HG03558 (cell line): ENCODE measurements at regions not wholly inside any gene's neighbourhood (a gene's known extent, or its start where the extent isn't known, plus 50 kb on each side); places are given as distances from the start of the nearest gene placed in this dataset.
"Not testable (repeated sequence)": the region's sequence is repeated elsewhere in the genome, so short reads cannot be mapped to it uniquely, and the experiment has no call there.

Experiments
- ATAC-seq: cut with Tn5 transposase; IDR thresholded peaks from one replicate; pipeline ENCODE4 v1.9.1; 2021; ENCODE audit warnings: moderate number of reproducible peaks; ENCODE audit not compliant: unreplicated experiment; ENCODE audit errors: extremely low read depth

DNA sequence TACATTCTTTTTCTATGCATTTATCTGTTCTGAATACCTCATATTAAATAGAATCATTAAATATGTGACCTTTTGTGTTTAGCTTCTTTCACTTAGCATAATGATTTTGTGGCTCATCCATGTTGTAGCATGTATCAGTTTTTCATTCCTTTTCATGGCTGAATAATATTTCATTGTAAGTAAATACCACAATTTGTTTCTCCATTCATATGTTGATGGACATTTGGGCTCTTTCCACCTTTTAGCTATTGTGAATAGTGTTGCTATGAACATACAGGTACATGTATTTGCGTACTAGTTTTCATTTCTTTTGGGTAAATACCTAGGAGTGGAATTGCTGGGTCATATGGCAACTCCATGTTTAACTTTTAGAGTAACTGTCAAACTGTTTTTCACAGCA is 85.1 kb downstream of the GNL3L start:
- no peak for ATAC-seq

DNA sequence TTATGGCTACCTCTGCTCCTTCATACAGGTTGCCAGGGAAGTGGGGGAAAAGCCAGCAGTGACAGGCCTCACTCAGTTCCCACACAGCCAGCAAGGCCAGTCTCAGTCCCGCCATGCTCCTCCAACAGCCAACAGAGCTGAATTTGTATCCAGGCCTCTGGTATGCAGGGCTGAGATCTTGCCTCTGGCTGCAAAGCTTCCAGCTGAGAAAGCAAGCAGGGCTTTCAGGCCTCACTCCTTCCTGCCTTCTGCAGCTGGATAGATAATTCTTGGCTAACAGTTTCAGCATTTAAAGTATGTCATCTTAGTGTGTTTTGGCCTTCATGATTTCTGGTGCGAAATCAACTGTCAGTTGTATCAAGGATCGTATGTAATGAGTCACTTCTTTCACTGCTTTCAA is 103.6 kb downstream of the GNL3L start:
- ATAC-seq: no peak

DNA sequence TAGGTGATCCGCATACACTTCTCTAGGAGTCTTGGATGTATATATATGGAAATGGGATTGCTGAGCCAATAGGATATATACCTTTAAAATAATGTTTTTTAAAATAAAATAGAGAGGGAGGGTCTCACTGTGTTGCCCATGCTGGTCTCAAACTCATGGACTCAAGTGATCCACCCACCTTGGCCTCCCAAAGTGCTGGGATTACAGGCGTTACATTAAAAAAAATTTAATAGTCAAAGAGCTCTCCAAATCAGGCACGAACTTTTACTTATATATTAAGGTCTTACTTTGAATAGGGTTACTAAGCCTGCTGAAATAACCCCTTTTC is 109.0 kb downstream of the GNL3L start:
- no peak for ATAC-seq

DNA sequence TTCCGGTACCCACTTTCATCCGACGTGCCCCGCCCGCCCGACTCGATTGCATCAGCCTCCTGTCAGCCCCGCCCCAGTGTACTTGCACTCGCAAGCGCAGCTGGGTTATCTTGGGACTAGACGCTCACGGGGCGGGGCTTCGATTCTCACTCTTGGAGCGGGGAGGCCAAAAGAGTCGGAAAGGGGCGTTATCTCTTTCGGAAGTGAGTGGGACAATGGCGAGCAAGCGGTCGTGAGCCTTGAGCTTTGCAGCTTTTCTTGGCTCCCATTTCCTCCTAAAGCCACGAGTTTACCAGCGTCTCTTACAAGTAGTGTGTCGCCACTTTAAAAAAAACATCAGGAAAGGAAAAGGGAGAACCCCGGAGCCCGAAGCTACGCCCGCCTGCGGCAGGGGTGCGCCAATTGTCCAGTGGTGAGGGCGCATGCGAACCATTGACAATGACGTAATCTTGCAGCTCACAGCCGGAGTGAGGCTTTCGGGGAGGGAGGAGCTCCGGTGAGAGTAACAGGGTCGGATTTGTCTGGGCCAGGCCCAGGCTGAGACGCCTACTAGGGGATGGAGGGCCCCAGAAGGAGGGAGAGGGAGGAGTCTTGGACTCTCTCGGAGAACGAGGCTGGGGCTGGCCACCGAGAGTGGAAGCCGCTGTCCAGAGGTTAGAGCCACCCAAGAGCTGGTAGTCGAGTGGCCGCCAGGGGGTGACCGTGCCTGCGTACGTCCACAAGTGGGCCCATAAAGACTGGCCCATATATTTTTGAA is 109.5 kb downstream of the GNL3L start:
- ATAC-seq: peak; percentile 92

DNA sequence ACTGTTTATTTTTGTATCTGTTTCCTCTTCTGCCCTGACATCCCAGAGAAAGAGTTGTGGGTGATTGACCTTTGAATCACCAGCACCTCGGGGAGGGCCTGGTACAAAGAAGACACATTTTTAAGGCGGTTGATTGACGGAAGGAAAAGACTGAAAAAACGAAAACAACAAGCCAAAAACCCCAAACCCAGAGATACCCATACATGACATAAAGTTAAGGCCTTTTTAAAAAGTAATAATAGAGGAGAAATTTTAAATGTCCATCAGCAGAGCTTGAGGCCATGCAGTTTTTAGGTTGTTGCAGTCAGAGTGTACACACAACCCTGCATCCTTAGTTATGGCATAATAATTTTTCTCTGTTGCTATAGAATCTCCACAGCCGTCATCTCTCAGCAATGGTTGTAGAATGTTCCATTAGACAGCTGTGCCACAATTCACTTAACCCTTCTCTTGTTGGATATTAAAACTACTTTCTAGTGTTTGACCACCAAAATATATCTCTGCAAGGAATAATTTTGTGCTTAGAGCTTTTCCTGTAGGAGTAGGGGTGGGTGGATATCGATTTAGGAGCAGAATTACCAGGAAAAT is 110.2 kb downstream of the GNL3L start:
- no peak for ATAC-seq

DNA sequence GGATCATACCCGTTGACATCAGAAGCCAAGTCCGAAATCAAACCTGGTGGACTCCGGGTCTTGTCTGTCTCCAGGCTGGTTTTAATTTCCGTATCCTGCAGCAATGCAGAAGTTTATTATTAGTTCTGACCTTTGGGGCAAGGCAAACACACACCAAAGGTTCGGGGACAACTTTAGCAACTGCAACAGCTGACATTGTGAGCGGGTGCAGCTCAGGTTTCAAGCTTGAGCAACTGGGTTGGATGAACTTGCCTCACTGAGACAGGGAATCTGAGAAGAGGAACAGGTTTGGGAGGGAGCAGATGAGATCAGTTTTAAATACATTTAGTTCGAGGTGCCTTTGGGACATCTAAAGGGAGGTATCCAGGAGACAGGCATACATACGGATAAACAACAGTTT is 110.7 kb downstream of the GNL3L start:
- ATAC-seq: no peak

DNA sequence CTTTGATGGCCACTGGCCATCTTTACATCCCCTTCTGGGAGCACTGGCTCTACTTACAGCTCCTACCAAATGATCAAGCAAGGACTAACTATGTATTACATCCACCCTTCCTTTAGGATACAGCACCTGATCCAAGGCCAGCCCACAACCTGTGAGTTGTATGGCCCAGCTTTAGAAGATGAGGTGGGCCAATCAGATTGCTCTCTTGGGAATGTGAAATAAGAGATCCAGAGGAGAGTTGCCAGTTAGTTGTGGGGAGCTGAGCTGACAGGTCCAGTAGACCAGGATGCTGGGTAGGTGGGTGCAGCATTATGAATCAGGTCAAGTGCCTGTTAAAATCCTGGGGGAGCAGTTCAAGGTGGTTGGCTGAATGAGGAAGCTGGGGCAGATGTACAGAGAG is 111.5 kb downstream of the GNL3L start:
- no peak for ATAC-seq

DNA sequence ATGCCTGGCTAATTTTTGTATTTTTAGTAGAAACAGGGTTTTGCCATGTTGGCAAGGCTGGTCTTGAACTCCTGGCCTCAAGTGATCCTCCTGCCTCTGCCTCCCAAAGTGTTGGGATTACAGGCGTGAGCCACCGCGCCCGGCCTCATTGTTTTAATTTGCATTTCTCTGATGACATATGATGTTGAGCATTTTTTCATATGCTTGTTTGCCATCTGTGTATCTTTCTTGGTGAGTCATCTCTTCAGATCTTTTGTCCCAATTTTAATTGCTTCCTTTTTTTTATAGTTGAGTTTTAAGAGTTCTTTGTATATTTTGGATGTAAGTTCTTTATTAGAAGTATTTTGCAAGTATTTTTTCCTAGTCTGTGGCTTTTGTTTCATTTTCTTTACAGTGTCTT is 117.6 kb downstream of the GNL3L start:
- ATAC-seq: not testable (repeated sequence)

DNA sequence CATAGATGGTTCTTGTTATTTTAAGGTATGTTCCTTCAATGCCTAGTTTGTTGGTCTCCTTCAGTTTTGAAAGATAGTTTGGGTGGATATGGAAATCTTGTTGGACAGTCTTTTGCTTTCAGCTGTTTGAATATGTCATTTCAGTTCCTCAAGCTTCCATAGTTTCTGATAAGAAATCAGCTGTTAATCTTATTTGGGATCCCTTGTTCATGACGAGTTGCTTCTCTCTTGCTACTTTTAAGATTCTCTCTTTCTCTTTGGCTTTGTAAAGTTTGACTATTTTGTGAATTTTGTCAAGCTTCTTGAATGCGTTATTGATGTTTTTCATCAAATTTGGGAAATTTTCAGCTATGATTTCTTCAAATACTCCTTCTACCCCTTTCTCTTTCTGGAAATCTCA is 129.5 kb downstream of the GNL3L start:
- ATAC-seq: no peak

DNA sequence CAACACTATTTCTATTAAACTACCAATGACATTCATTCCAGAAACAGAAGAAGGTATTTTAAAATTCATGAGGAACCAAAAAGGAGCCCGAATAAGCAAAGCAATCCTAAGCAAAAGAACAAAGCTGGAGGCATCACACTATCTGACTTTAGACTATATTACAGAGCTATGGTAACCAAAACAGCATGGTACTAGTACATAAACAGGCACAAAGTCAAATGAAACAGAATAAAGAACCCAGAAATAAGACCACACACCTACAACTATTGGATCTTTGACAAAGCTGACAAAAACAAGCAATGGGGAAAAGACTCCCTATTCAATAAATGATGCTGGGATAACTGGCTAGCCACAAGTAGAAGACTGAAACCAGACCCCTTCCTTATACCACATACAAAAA is 122.3 kb downstream of the ITIH6 start:
- ATAC-seq: no peak

DNA sequence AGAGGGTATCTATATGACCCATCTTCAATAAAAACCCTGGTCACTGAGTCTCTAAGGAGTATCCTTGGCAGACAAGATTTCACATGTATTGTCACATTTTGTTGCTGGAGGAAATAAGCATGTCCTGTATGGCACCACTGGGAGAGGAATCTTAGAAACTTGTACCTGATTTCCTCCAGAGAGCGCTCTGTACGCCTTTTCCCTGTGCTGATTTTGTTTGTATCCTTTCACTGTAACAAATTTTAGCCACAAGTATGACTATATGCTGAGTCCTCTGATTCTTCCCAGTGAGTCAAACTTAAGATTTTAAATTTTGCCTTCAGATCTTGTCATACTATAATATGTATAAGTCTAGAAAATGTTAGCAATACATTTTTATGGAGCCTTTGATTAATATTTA is 102.8 kb downstream of the ITIH6 start:
- no peak for ATAC-seq

DNA sequence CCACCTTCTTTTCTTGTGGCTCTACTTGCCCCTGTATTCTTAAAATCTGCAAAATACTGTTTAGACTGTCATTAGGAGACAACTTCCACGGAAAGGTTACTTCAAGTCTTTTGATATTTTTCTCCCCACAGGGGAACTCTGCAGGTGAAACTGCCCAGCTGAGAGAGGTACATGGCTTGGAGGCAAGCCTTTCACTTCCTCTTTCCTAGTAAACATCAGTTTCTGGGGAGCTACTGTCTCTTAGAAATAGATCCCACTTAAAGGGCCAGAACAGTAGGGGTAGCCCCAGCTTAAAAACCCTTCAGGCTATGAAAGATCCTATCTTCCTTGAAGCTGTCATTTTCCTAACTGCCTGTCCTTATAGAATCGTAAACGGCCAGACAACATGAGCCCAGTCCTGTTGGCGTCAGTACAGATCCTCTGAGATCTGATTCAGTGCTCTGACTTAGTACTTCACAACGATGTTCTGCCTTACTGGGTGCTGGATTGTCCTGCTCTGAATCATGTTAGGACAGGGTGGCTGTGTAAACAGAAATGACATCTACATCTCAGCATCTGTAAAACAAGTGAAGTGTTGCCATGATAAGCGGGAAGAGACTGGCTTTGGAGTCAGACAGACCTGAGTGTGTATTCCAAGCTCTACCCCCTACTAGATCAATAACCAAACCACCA is 102.1 kb downstream of the ITIH6 start:
- ATAC-seq: peak; percentile 94
